ENCODE measurements at regions not wholly inside any gene's neighbourhood (a gene's known extent, or its start where the extent isn't known, plus 50 kb on each side); places are given as distances from the start of the nearest gene placed in this dataset.

- no peak for TF ChIP-seq CTCF (IDR thresholded peaks at IDR 0.05)
- no peak for TF ChIP-seq EP300 (IDR thresholded peaks at IDR 0.05)
These were observed 1174.4 kb downstream of the BRD1 start for GRCh38 chr22:48653306-48653705.

Measured in tibial nerve (tissue), 4 donors.